Glomerular endothelial cell (primary cell): ENCODE measurements at regions not wholly inside any gene's neighbourhood (a gene's known extent, or its start where the extent isn't known, plus 50 kb on each side); places are given as distances from the start of the nearest gene placed in this dataset.

Source experiments
- DNase-seq: peaks from one replicate; pipeline ENCODE4 v3.0.0-alpha.2; 2011; ENCODE audit warnings: low read depth, low spot score; ENCODE audit errors: extremely low read depth

- no peak for DNase-seq
Measured at GRCh38 chr3:106714400-106714799, 662.8 kb upstream of the CCDC54 start.

GRCh38 chr3:106715286-106715685 is 662.0 kb upstream of the CCDC54 start:
- DNase-seq, result no peak

GRCh38 chr3:106717178-106717780 is 660.0 kb upstream of the CCDC54 start:
- DNase-seq, result no peak

- DNase-seq, result no peak
Measured at GRCh38 chr3:106719077-106719476, 658.2 kb upstream of the CCDC54 start.

GRCh38 chr3:106719583-106719982 is 657.7 kb upstream of the CCDC54 start:
- DNase-seq, result no peak

- DNase-seq, result no peak
Measured at GRCh38 chr3:106720510-106720909, 656.7 kb upstream of the CCDC54 start.

GRCh38 chr3:106725566-106725965 is 651.7 kb upstream of the CCDC54 start:
- DNase-seq, result no peak

- peak; percentile 93 for DNase-seq
Measured at GRCh38 chr3:106728315-106729098, 648.7 kb upstream of the CCDC54 start.

GRCh38 chr3:106729481-106729880 is 647.8 kb upstream of the CCDC54 start:
- DNase-seq, result no peak

GRCh38 chr3:106731230-106731629 is 646.0 kb upstream of the CCDC54 start:
- DNase-seq, result no peak

- no peak for DNase-seq
Measured at GRCh38 chr3:106734712-106735111, 642.5 kb upstream of the CCDC54 start.

- no peak for DNase-seq
Measured at GRCh38 chr3:106737265-106737664, 640.0 kb upstream of the CCDC54 start.

GRCh38 chr3:106740116-106740515 is 637.1 kb upstream of the CCDC54 start:
- DNase-seq, result no peak

GRCh38 chr3:106745344-106746168 is 631.7 kb upstream of the CCDC54 start:
- peak; percentile 80 for DNase-seq

GRCh38 chr3:106746286-106746685 is 631.0 kb upstream of the CCDC54 start:
- DNase-seq, result no peak

GRCh38 chr3:106748472-106749262 is 628.6 kb upstream of the CCDC54 start:
- no peak for DNase-seq

GRCh38 chr3:106750092-106750491 is 627.1 kb upstream of the CCDC54 start:
- DNase-seq, result no peak

GRCh38 chr3:106755336-106755735 is 621.9 kb upstream of the CCDC54 start:
- DNase-seq, result no peak

- no peak for DNase-seq
Measured at GRCh38 chr3:106756901-106757300, 620.3 kb upstream of the CCDC54 start.

GRCh38 chr3:106758459-106758858 is 618.8 kb upstream of the CCDC54 start:
- DNase-seq, result no peak

- no peak for DNase-seq
Measured at GRCh38 chr3:106759731-106760130, 617.5 kb upstream of the CCDC54 start.
